ENCODE measurements at regions not wholly inside any gene's neighbourhood (a gene's known extent, or its start where the extent isn't known, plus 50 kb on each side); places are given as distances from the start of the nearest gene placed in this dataset.
"Not testable (repeated sequence)": the region's sequence is repeated elsewhere in the genome, so short reads cannot be mapped to it uniquely, and the experiment has no call there.

DNA sequence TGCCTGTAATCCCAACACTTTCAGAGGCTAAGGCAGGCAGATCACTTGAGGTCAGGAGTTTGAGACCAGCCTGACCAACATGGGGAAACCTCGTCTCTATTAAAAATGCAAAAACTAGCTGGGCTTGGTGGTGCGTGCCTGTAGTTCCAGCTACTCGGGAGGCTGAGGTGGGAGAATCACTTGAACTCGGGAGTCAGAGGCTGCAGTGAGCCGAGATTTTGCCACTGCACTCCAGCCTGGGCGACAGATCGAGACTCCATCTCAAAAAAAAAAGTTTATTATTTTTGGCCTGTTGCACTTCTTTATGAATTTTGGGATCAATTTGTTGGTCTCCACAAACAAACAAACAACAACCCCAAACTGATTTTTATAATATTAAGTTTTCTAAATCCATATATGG lies 143.5 kb upstream of the NPY2R start:
- DNase-seq (ENCODE audit: low read depth); in situ Hi-C loops (cut with HindIII; ENCODE audit: low pct_unique_long_range_greater_than_20kb, low sequenced_read_pairs): not testable (repeated sequence)

DNA sequence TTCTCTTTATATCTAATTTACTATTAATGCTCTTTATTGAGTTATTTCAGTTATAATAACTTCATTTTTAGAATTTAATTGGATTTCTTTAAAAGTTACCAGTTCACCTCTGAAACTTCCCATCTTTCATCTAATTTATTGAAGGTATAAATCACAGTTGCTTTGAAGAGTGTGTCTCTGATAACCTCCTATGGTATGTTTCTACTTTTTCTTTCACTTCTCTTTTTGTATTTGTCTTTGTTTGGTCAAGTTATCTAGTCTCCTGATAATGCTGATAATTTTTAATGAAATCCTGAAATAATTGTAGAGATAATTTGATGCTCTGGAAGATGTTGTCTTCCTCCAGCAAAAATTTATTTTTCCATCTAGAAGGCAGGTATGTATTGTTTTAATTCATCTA lies 141.6 kb upstream of the NPY2R start:
- DNase-seq (ENCODE audit: low read depth), result no peak
- in situ Hi-C loops (cut with HindIII; ENCODE audit: low pct_unique_long_range_greater_than_20kb, low sequenced_read_pairs), result no loop called here

DNA sequence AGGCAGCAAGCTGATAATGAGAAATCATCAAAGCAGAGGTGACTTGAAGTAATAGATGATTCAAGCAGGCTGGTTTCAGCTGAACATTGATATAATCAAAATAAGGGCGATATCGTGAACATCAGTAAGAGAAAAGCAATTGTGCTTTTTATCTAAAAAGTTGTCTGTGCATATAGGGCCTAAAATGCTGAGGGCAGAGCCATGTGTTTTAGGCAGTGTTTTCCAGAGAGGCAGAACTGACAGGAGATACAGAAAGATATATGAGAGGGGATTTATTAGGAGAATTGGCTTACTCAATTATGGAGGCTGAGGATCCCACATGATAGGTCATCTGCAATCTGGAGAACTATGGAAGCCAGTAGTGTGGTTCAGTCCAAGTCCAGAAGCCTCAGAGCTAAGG lies 136.5 kb upstream of the NPY2R start:
- in situ Hi-C loops (cut with HindIII; ENCODE audit: low pct_unique_long_range_greater_than_20kb, low sequenced_read_pairs), result no loop called here

DNA sequence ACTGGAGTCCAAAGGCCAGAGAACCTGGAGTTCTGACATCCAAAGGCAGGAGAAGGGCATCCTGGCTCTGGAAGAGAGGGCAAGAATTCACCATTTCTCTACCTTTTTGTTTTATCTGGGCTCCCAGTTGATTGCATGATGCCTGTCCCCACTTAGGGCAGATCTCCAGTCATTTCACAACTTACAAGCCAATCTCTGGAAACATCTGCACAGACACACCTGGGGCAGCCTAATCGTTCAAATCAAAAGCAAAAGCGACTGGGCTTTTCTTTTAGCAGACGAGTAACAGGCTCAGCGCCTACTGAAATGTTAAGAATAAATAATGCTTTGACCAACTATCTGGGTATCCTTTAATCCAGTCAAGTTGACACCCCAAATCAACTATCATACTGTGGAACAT lies 136.0 kb upstream of the NPY2R start:
- no peak for DNase-seq (ENCODE audit: low read depth)
- in situ Hi-C loops (cut with HindIII; ENCODE audit: low pct_unique_long_range_greater_than_20kb, low sequenced_read_pairs), result no loop called here

More for the DNA sequence above, 136.5 kb upstream of the NPY2R start:
- DNase-seq (ENCODE audit: low read depth), result no peak

DNA sequence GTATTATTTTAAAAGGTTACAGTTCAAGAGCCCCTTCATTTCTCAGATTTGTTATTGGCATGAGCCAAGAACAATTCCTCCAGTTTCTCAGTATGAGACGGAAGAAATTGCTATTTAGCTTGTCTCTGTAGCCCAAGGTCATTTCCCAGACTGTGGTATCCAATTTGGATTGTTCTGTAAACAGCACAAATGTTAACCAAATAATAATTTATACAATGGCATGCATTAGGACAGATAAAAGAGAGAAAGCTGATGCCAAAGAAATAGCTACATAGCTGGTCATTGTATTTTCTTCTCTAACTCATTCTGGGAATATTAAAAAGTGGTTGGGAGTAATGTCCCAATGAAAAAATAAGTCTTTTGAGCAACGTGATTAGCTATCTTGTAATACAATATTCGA lies 134.6 kb upstream of the NPY2R start:
- no peak for DNase-seq (ENCODE audit: low read depth)
- in situ Hi-C loops (cut with HindIII; ENCODE audit: low pct_unique_long_range_greater_than_20kb, low sequenced_read_pairs), result no loop called here

DNA sequence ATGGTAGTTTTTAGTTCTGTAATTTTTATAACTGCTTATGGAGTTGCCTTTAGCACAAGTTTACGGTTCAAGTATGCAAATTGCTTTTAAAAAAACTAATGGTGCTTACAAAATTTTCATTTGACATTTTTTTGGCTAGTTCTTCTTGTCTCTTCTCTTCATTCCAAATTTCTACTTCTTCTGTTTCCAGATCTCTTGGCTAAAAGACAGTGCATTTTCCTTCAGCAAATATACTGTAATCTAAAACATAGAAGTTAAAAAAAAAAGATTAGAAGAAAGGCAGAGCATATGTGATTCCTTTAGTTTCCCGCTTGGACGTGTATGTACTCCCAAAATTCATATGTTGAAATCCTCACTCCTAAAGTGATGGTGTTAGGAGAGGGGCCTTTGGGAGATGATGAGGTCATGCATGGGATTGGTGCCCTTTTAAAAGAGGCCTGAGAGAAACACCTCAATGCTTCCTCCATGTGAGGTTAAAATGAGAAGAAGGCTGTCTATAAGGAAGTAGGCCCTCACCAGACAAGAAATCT lies 132.1 kb upstream of the NPY2R start:
- in situ Hi-C loops (cut with HindIII; ENCODE audit: low pct_unique_long_range_greater_than_20kb, low sequenced_read_pairs), result no loop called here
- no peak for DNase-seq (ENCODE audit: low read depth)

DNA sequence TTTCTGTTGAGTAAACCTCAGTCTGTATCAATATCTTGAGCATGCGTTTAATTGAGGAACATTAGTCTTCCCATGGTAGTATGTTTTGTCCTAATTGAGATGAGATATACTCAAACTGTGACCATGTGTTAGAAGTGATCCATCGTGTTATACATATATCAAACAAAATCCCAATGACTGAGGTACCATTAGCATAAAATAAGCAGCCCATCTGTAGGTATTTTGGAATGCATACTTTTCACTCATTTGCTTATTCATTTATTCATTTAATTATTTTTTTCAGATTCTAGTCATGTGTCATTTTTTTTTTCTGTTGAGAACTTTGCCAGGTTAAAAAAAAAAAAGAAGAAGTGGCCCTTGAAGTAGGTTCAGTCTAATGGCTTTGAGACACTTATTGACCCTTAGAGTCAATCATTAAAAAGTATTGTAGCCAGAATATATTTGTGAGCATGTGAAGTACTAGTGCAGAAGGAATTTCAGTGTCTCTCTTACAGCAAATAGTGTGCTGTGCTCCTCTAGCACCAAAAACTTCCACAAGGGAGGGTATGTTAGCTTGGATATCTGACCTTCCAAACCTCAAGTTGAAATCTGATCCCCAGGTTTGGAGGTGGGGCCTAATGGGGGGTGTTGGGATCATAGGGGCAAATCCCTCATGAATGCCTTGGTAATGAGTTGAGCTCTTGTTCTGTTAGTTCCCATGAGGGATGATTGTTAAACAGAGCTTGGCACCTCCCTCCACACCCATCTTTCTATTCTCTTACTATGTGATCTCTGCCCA lies 130.8 kb upstream of the NPY2R start:
- in situ Hi-C loops (cut with HindIII; ENCODE audit: low pct_unique_long_range_greater_than_20kb, low sequenced_read_pairs), result no loop called here
- no peak for DNase-seq (ENCODE audit: low read depth)

DNA sequence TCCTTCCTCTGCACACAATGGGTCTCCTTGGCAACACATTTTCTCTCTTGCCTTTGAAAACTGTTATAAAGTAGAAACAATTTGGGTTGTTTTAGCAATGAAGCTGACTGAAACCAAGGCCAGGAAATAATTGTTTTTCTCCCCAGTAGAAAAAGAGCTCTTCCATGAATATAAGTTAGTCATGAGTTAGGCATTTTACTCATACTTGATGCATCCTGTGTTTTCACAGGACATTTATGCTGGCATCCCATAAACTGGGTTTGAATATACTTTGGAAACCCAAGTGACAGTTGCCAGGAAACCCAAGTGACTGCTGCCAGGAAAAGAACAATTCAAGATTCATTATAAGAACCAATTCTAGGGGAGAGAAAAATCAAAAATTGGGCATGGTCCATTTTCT lies 128.6 kb upstream of the NPY2R start:
- in situ Hi-C loops (cut with HindIII; ENCODE audit: low pct_unique_long_range_greater_than_20kb, low sequenced_read_pairs), result no loop called here
- no peak for DNase-seq (ENCODE audit: low read depth)

DNA sequence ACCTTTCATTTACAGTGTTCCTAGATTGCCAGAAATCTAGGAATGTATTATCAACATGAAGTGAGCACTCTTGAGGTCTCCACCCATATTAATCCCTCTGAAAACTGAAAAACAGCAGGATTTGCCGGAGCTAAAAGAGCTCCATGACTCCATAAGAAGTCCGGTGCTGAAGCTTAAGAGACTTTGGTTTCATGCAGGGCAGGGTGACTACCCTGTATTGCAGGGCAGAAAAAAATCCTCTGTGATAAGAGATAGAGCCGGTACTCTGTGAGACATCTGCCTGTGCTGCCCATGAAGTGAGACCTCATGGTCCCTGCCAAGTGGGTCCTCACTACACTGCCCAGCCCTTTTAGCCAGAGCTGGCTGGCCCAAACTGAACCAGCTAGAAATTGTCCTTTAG lies 127.2 kb upstream of the NPY2R start:
- no peak for DNase-seq (ENCODE audit: low read depth)
- in situ Hi-C loops (cut with HindIII; ENCODE audit: low pct_unique_long_range_greater_than_20kb, low sequenced_read_pairs), result no loop called here

DNA sequence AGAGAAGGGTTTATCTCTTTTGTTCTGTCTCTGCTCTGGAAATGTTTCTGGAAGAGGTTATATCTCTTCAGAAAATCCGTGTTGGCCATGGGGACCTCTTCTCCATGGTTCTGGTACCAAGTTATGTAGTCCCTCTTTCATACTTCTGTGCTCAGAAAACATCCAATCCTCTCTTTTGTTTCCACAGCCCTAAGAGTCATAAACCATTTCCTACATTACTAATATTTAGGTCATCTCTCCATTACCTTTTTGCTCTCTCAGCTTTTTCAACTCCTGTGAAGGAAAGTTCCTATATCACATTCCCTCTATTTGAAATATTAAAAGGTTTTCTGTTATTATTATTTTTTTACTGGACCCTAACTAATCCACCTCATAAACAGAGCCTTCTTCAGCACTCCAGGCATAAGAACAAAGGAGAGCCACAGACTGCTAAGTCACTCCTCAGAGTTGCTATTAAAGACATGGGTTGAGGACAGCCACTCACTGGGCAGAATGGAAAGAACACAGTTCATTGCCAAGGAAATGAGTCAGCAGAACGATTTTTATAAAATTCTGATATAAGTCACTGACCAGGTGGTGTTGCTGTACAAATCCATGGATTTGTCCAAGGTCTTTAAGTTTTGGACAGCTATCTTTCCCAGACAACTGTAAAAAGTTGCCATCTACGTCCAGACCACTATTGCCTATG lies 122.4 kb upstream of the NPY2R start:
- in situ Hi-C loops (cut with HindIII; ENCODE audit: low pct_unique_long_range_greater_than_20kb, low sequenced_read_pairs), result no loop called here
- DNase-seq (ENCODE audit: low read depth), result no peak

DNA sequence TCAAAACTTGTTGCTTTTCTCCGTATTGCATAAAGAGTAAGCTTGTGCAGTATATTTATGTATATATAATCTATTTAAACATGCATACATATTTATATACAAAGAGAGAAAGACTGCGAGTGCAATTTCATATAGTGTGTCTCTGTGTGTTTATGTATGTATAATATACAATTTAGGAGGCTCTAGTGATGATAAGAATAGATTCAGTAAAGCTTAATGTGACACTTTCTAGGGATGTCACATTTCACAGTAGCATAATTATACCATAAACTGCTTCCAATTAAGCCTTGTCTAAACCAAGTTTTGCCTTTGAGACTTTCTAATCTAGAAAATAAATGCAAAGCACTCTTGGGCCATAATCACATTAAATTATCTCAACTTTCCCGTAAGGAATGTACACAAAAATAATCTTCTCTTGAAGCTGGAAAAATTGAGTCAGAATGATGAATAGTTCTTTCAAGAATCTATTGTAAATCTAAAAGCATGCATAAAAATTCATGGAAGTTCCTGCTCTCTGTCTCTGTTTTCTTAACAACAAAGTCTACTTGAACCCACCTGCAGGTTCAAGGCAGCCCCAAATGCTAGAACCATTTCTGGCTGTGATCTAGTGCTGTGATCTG lies 114.1 kb upstream of the NPY2R start:
- no peak for DNase-seq (ENCODE audit: low read depth)
- in situ Hi-C loops (cut with HindIII; ENCODE audit: low pct_unique_long_range_greater_than_20kb, low sequenced_read_pairs), result no loop called here

DNA sequence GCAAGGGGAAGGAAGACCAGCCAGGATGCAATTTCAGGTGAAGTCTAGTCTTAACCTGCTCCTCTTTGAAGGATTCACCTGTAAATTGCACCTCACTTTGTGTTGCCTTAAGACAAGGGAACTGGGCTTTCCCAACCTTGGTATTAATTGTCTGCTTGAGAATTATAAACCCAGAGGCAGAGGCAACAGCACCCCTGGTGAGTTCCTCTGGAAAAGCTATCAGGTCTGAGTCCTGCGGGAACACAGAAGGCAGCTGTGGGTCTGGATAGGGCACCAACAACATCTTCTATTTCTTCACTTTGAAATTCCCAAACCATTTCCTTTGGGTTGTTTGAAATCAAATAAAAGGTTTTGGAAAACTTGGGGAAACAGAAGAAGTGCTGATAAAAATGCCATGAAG lies 109.2 kb upstream of the NPY2R start:
- in situ Hi-C loops (cut with HindIII; ENCODE audit: low pct_unique_long_range_greater_than_20kb, low sequenced_read_pairs), result no loop called here

DNA sequence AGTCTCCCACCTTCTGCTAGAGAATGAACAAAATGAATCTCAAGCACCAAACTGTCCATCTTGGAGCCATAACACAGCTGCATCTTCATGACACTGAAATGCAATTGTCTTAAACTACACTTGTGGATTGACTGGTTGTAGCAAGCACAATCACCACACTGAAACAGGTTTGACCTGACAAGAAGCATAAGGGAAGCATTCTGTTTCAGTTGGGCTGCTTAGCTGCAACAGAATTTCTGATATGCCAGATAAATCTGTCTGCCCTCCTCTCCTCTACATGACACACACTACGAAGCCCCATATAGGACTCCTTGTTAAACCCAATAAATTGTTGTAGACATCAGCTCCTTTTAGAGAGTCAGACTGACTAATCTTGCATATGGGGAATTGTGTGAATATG lies 101.8 kb upstream of the NPY2R start:
- DNase-seq (ENCODE audit: low read depth), result no peak
- in situ Hi-C loops (cut with HindIII; ENCODE audit: low pct_unique_long_range_greater_than_20kb, low sequenced_read_pairs), result no loop called here

More for the DNA sequence above, 109.2 kb upstream of the NPY2R start:
- DNase-seq (ENCODE audit: low read depth), result no peak

DNA sequence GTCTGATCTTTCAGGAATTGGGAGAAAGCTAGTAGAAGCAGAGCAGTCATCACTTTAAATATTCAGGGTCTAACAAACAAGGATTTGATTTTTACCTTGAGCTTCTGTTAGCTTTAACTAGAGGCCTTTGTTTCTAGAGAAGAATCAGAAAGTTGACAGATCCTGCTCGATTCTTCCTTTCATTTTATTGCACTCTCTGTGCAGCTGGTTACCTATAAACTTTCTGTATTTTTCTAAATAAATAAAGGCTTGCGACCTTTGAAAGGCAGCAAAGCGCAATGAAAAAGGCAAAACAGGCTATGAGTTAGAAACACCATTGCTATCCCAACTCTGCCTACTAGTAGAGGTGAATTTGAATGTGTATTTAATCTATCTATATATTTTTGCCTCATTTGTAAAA lies 101.4 kb upstream of the NPY2R start:
- DNase-seq (ENCODE audit: low read depth), result no peak
- in situ Hi-C loops (cut with HindIII; ENCODE audit: low pct_unique_long_range_greater_than_20kb, low sequenced_read_pairs), result no loop called here

DNA sequence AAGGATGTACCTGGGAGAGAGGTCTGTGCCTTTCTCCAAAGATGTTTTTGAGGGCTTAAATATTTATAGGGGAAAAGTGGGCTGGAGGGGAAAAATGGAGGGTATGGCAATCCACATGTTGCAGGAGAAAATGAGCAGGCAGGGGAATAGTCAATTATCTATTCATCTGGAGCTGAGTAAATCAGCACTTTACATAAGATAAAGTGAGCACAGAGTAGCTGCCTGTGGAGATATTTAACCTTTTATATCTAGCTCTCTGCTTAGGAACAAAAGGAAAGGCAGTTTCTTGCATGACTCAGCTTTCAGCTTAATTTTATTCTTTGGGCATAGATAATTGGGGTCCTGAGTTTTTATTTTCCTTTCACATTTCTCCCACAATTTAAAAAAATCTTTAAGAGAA lies 93.6 kb upstream of the NPY2R start:
- in situ Hi-C loops (cut with HindIII; ENCODE audit: low pct_unique_long_range_greater_than_20kb, low sequenced_read_pairs), result no loop called here
- DNase-seq (ENCODE audit: low read depth), result no peak

DNA sequence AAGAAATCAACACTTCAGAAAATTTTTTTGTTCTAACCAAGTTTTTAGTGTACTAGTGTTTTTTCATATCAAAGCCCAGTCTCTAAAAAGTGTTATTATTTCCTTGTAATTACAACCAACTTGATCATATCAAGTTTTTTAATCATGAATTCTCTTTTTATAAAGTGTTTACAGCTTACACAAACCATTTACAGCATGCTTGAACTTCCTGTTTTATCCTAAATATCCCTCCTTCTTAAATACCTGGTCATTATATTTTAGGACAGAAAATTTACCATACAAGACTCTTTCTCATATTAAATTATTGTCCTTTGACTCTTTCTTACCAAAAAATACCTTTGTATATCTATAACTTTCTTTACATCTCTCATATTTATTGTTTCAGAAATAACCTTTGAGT lies 89.4 kb upstream of the NPY2R start:
- DNase-seq (ENCODE audit: low read depth), result no peak
- in situ Hi-C loops (cut with HindIII; ENCODE audit: low pct_unique_long_range_greater_than_20kb, low sequenced_read_pairs), result no loop called here

DNA sequence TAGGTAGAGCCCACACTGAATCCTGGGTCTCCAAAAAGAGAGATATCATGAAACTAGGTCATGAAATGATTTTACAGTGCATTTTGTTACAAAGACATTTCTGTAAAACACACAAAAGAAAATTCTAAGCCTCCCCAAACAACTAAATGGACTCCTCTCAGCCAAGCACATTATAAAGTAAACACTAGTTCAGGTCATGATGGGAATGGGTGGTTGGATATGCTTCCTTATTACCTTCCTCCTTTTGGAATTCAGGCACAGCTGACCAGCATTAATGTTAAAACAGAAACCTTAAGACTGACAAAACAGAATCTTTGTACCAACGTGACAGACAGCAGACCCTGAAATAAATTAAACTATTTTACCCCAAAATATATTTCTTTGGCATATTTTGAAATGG lies 87.9 kb upstream of the NPY2R start:
- DNase-seq (ENCODE audit: low read depth), result no peak
- in situ Hi-C loops (cut with HindIII; ENCODE audit: low pct_unique_long_range_greater_than_20kb, low sequenced_read_pairs), result no loop called here

DNA sequence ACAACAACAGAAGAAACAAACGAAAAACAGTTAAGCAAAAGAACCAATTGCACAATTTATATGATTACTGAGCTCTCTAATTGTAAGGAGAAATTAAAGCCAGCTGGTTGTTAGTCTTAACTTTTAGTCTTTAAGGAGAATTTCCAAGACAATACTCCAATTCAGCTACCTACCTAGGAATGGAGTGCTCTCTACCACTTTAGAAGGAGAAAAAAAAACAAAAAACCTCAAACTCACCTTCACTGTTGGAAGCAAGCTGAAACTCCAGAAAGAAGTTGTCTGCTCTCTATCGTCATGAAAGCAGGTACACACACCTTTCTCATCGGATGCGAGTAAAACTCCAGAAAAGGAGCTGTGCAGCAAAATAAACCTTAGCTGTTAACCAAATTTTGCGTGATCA lies 86.1 kb upstream of the NPY2R start:
- DNase-seq (ENCODE audit: low read depth), result no peak
- in situ Hi-C loops (cut with HindIII; ENCODE audit: low pct_unique_long_range_greater_than_20kb, low sequenced_read_pairs), result no loop called here

DNA sequence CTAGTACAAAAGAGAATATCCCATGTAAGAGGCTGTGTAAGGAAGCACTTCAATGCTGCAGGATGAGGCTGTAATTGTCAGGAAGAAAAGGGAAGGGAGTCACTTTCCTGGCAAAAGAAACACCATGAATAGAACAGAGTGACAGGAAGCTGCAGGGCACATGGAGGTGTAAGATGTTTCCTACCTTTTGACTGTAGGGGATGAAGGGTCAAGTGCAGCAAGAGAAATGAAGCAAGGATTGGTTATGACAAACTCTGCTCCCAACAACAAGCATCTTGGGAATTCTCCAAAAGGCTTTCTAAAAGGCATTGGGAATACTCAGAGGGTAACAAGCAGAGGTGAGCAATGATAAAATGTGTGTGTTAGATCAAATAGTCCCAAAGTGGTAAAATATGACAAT lies 74.3 kb upstream of the NPY2R start:
- in situ Hi-C loops (cut with HindIII; ENCODE audit: low pct_unique_long_range_greater_than_20kb, low sequenced_read_pairs), result no loop called here
- no peak for DNase-seq (ENCODE audit: low read depth)

All from Caki2 (cell line).